ENCODE measurements at regions not wholly inside any gene's neighbourhood (a gene's known extent, or its start where the extent isn't known, plus 50 kb on each side); places are given as distances from the start of the nearest gene placed in this dataset.

DNA sequence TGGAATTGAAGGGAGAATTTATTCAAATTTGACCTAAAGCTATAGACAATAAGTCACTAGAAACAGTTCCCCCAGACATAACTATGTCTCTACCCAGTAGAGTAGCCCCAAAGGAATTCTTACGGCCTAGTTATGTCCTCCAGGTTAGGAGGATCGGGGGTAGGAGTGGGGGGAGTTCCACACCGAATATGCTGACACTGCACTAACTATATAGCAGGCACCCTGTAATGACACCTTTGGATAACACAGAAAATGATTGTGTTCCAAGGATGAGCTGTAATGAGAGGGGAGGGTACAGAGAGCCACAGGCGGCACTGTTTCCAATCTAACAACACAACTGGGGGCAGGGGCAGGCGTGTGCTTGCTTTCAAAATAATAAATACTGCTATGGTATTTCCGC lies 376.2 kb upstream of the RORA start:
- H3K4me1 Mint-ChIP-seq (ENCODE audit: low read depth) = no peaks in the 10 kb centered on the region
- H3K27me3 Mint-ChIP-seq (ENCODE audit: low read depth) = no peaks in the 10 kb centered on the region
- H3K27ac Mint-ChIP-seq = no peak overlapping the region
- no peaks in the 10 kb centered on the region for H3K9me3 Mint-ChIP-seq (ENCODE audit: insufficient read depth)
- ChIA-PET POLR2A (no interaction called here), CTCF (no interaction called here)
- no peak for ATAC-seq
- no peaks in the 10 kb centered on the region for H3K36me3 Mint-ChIP-seq (ENCODE audit: low read depth)
- DNase-seq = no peak
- no peak overlapping the region for H3K4me3 Mint-ChIP-seq

GRCh38 chr15:61598655-61599054 lies 369.6 kb upstream of the RORA start:
- Mint-ChIP-seq H3K4me3 (no peak overlapping the region), H3K36me3 (ENCODE audit: low read depth) (no peaks in the 10 kb centered on the region), H3K27me3 (ENCODE audit: low read depth) (peaks cover 4% of the 10 kb centered on the region), H3K27ac (no peak overlapping the region), H3K4me1 (ENCODE audit: low read depth) (no peaks in the 10 kb centered on the region), H3K9me3 (ENCODE audit: insufficient read depth) (no peaks in the 10 kb centered on the region)
- DNase-seq (no peak), ATAC-seq (no peak)
- CTCF ChIA-PET = no interaction called here
- POLR2A ChIA-PET = interaction anchor here (0.6 kb wide), 1 partner anchor 271 kb away, joined by 4 read pairs; no protein-coding TSS in a partner anchor

GRCh38 chr15:61584410-61584809 lies 355.3 kb upstream of the RORA start:
- ATAC-seq = no peak
- H3K27me3 Mint-ChIP-seq (ENCODE audit: low read depth) = no peaks in the 10 kb centered on the region
- no peaks in the 10 kb centered on the region for H3K36me3 Mint-ChIP-seq (ENCODE audit: low read depth)
- H3K27ac Mint-ChIP-seq = no peak overlapping the region
- no peaks in the 10 kb centered on the region for H3K4me1 Mint-ChIP-seq (ENCODE audit: low read depth)
- no peak for DNase-seq
- H3K4me3 Mint-ChIP-seq = no peak overlapping the region
- CTCF ChIA-PET = no interaction called here
- POLR2A ChIA-PET = no interaction called here
- H3K9me3 Mint-ChIP-seq (ENCODE audit: insufficient read depth) = no peaks in the 10 kb centered on the region

- Mint-ChIP-seq H3K4me1 (ENCODE audit: low read depth) (no peaks in the 10 kb centered on the region), H3K4me3 (no peak overlapping the region), H3K27me3 (ENCODE audit: low read depth) (no peaks in the 10 kb centered on the region), H3K27ac (no peak overlapping the region), H3K9me3 (ENCODE audit: insufficient read depth) (no peaks in the 10 kb centered on the region), H3K36me3 (ENCODE audit: low read depth) (no peaks in the 10 kb centered on the region)
- ChIA-PET CTCF (no interaction called here), POLR2A (no interaction called here)
- ATAC-seq (no peak), DNase-seq (no peak)
Observed at GRCh38 chr15:61582092-61582491, 353.0 kb upstream of the RORA start.

DNA sequence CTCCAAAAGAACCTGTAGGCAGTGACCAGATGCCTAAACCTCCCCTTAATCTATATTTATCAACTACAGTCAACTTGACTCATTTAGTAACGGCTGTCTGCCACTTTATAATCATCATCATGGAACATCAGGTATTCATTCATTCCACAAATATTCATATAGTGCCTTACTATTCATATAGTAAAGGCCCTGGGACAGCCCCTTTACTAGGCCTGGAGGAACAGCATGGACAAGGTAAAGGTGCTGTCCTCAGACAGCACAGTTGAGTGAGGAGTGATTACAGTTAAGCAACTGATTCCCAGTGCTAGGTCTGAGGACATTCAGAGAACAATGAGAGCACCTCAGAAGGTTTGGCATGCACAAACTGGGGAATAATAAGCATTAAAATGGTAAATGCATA lies 346.5 kb upstream of the RORA start:
- ChIA-PET POLR2A (no interaction called here), CTCF (no interaction called here)
- H3K9me3 Mint-ChIP-seq (ENCODE audit: insufficient read depth) = peaks cover 3% of the 10 kb centered on the region
- H3K27ac Mint-ChIP-seq = no peak overlapping the region
- H3K36me3 Mint-ChIP-seq (ENCODE audit: low read depth) = no peaks in the 10 kb centered on the region
- DNase-seq (no peak), ATAC-seq (no peak)
- no peak overlapping the region for H3K4me3 Mint-ChIP-seq
- H3K4me1 Mint-ChIP-seq (ENCODE audit: low read depth) = no peaks in the 10 kb centered on the region
- H3K27me3 Mint-ChIP-seq (ENCODE audit: low read depth) = no peaks in the 10 kb centered on the region

DNA sequence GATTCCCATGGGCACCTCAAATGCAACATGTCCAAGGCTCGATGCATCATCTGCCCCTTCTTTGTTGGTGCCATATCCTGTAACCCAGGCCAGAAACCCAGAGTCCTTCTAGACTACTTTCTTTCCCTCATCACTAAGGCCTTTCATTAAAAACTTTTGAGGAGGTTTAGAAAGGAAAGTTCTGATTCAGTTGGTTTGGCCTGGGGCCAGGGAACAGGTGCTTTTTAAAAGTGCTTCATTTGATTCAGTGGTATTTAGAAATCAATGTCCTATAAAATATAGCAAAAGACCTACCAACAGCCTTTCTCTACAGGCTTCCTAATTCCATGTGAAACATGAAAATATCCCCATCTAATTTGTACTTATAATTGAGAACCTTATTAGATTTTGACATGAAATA lies 341.9 kb upstream of the RORA start:
- Mint-ChIP-seq H3K4me1 (ENCODE audit: low read depth) (no peaks in the 10 kb centered on the region), H3K27ac (no peak overlapping the region), H3K9me3 (ENCODE audit: insufficient read depth) (no peaks in the 10 kb centered on the region), H3K36me3 (ENCODE audit: low read depth) (no peaks in the 10 kb centered on the region), H3K4me3 (no peak overlapping the region), H3K27me3 (ENCODE audit: low read depth) (no peaks in the 10 kb centered on the region)
- ATAC-seq (no peak), DNase-seq (no peak)
- CTCF ChIA-PET = no interaction called here
- POLR2A ChIA-PET = no interaction called here

- Mint-ChIP-seq H3K4me1 (ENCODE audit: low read depth) (no peaks in the 10 kb centered on the region), H3K27me3 (ENCODE audit: low read depth) (peaks cover 10% of the 10 kb centered on the region), H3K36me3 (ENCODE audit: low read depth) (no peaks in the 10 kb centered on the region), H3K27ac (no peak overlapping the region), H3K9me3 (ENCODE audit: insufficient read depth) (no peaks in the 10 kb centered on the region), H3K4me3 (no peak overlapping the region)
- ChIA-PET POLR2A (no interaction called here), CTCF (no interaction called here)
- DNase-seq = no peak
- ATAC-seq = no peak
Observed at GRCh38 chr15:61564785-61565184, 335.7 kb upstream of the RORA start.

DNA sequence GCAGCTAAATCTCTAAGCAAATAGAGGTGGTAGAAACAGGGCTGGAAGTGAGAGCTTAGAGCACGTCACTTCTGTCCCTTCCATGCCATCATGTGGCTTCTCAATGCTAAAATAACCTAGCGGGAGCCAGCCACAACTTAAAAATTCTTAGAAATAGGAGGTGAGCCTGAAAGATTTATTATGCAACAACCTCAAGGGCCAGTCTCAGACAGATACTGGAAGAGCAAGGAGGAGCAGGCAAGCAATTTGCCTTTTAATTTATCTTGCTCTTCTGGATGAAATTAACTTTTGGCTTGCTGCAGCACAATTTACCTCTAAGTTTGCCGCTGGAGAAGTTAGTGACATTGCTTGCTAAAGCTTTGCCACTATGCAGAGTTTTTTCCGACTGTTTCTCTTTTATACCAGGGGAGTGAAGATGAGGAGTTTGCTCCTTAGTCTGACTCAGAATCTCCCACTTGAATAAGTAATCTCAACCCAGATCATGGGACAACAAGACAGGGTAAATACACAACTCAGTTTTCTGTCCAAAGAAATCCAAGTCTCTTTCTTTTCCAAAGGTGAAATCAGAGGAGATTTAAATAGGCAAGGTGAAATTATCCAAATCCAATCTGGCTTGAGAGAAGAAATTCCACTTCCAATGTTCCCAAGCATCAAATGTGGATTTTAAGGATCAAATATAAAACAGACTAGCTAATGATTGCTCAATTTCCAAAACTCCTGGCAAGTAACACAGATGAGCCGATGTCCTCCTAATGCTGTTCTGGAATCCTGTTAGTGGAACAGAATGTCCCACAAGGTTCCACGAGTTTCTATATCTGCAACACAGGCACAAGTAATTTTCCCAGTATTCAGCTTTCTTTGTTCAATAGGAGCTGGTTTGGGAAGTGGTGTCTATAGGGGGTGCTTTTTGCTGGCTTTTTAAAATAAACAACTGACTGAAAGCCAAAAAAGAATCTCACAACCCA lies 329.4 kb upstream of the RORA start:
- ATAC-seq (no peak), DNase-seq (no peak)
- Mint-ChIP-seq H3K27ac (no peak overlapping the region), H3K4me3 (no peak overlapping the region), H3K9me3 (ENCODE audit: insufficient read depth) (no peaks in the 10 kb centered on the region), H3K27me3 (ENCODE audit: low read depth) (peaks cover 17% of the 10 kb centered on the region), H3K36me3 (ENCODE audit: low read depth) (no peaks in the 10 kb centered on the region), H3K4me1 (ENCODE audit: low read depth) (no peaks in the 10 kb centered on the region)
- CTCF ChIA-PET = no interaction called here
- POLR2A ChIA-PET = no interaction called here

DNA sequence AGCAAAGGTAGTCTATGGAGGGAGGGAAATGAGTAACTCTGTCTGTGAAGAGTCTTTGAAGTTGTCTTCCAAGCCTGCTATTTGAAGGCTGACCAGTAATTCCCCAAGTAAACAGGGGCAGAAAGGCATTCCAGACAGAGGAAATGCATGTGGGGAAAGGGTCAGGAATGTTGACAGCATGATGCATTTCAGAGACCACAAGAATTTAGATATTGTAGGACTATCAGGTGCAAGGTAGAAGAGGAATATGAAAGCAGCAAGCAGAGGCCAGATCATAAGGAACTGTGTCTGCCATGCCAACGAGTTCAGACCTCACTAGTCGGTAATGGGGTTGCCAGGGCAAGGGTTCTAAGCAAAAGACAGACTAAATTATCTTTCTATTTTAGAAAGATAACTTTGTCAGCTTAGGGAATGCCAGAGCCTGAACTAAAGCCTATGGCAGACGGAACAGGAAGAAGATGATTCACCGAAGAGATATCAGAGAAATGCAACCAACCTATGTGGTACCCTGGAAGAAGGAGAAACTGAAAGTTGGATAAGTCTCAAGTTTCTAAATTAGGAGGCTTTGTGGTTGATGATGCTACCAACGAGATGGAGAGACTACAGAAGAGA lies 327.0 kb upstream of the RORA start:
- no peak for DNase-seq
- no peaks in the 10 kb centered on the region for H3K9me3 Mint-ChIP-seq (ENCODE audit: insufficient read depth)
- no peaks in the 10 kb centered on the region for H3K4me1 Mint-ChIP-seq (ENCODE audit: low read depth)
- no peaks in the 10 kb centered on the region for H3K36me3 Mint-ChIP-seq (ENCODE audit: low read depth)
- no peak for ATAC-seq
- POLR2A ChIA-PET = no interaction called here
- no peak overlapping the region for H3K4me3 Mint-ChIP-seq
- no peak overlapping the region for H3K27ac Mint-ChIP-seq
- H3K27me3 Mint-ChIP-seq (ENCODE audit: low read depth) = peaks cover 12% of the 10 kb centered on the region
- CTCF ChIA-PET = no interaction called here

DNA sequence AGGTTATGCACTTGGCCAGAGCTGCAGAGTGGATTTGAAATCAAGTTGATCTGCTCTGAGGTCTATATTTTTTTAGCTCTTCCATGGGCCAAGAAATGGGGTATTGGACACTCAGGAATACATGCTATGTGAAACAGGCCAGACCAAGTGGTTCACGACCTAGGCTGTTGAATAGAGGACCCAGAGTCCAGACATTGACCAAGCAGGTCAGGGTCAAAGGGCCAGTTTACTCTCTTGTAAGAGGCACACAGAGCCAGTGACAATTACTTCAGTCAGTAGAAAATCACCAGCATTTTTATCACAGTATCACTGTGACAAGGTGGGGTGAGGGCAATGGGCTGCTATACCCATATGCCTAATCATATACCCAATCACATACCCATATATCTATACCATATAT lies 320.6 kb upstream of the RORA start:
- Mint-ChIP-seq H3K4me1 (ENCODE audit: low read depth) (no peaks in the 10 kb centered on the region), H3K36me3 (ENCODE audit: low read depth) (no peaks in the 10 kb centered on the region), H3K9me3 (ENCODE audit: insufficient read depth) (no peaks in the 10 kb centered on the region), H3K4me3 (no peak overlapping the region), H3K27me3 (ENCODE audit: low read depth) (peaks cover 6% of the 10 kb centered on the region), H3K27ac (no peak overlapping the region)
- ATAC-seq (no peak), DNase-seq (no peak)
- ChIA-PET CTCF (no interaction called here), POLR2A (no interaction called here)

DNA sequence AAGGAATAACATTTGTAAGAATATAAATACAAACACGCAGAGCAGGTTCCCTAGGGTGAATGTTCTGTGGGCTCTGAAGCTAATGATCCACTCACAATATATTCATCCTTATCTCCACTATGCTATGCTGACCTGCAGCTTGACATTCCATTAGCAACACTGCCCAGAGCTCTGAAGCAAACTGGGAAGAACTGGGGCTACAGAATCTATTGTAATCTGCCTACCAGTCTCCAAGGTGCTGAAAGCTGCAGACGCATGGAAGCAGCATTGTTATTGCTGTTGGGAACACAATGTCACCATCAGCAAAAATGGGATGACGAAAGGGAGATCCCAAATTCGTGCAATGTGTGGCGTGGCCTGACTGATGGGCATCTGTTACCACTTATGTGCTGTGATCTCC lies 316.7 kb upstream of the RORA start:
- Mint-ChIP-seq H3K4me3 (no peak overlapping the region), H3K36me3 (ENCODE audit: low read depth) (no peaks in the 10 kb centered on the region), H3K9me3 (ENCODE audit: insufficient read depth) (no peaks in the 10 kb centered on the region), H3K4me1 (ENCODE audit: low read depth) (no peaks in the 10 kb centered on the region), H3K27ac (no peak overlapping the region), H3K27me3 (ENCODE audit: low read depth) (no peaks in the 10 kb centered on the region)
- CTCF ChIA-PET = no interaction called here
- POLR2A ChIA-PET = no interaction called here
- DNase-seq (no peak), ATAC-seq (no peak)

GRCh38 chr15:61541516-61541915 lies 312.4 kb upstream of the RORA start:
- POLR2A ChIA-PET = no interaction called here
- Mint-ChIP-seq H3K4me1 (ENCODE audit: low read depth) (no peaks in the 10 kb centered on the region), H3K27me3 (ENCODE audit: low read depth) (peaks cover 11% of the 10 kb centered on the region), H3K9me3 (ENCODE audit: insufficient read depth) (no peaks in the 10 kb centered on the region), H3K27ac (no peak overlapping the region), H3K36me3 (ENCODE audit: low read depth) (no peaks in the 10 kb centered on the region), H3K4me3 (no peak overlapping the region)
- DNase-seq (no peak), ATAC-seq (no peak)
- CTCF ChIA-PET = no interaction called here
